Stimulated activated CD8-positive, alpha-beta memory T cell treated with anti-CD3 and anti-CD28 coated beads, Interleukin-2, amount 100 ng/mL, for 1 hour (primary cell): ENCODE measurements at regions not wholly inside any gene's neighbourhood (a gene's known extent, or its start where the extent isn't known, plus 50 kb on each side); places are given as distances from the start of the nearest gene placed in this dataset.
A peak's percentile ranks its signal among the peaks of the same experiment; 100 is the strongest.

ENCODE experiments used
- DNase-seq, 2 donors: peaks; one replicate each; pipeline ENCODE4 v3.0.0-alpha.2; 2020; ENCODE audit warnings: low read depth in 2 of 2

DNA sequence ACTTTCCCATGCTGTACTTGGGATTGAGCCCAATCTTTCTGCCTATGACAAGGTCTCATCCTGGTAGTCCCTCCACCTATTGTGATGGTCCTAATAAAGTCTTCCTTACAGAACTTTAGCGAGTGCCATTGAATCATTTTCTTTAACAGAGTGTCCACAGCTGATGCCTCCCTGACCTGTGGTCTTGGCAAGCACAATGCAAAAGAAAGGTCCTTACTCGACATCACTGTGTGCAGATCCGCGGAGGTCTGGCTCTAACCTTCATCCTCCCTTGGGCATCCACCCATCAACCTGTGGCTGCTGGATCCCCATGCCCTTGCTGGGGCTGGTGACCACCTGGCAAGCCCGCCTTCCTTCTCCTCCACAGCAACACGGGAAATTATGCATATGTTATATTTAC lies 1203.9 kb downstream of the TBC1D22A start:
- no peak for DNase-seq

DNA sequence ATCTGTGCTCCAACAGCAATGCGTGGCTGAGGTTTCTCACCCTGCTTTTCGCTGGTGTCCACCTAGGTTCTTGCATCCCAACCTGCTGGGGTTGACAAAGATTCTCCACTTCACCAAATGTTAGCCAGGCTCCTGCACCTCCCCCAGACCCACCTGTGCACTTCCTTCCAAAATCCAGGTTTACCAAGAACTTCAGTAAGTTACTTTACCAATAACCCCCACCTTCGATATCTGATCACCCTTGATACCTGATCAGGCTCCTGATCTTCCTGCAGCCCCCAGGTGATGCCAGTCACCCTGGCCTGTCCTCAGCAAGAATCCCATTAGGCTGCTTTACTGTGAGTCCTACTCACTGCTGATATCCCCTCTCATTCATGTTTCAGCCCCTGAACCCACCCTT lies 1203.4 kb downstream of the TBC1D22A start:
- DNase-seq = no peak

GRCh38 chr22:47965066-47965465 lies 1202.6 kb downstream of the TBC1D22A start:
- no peak for DNase-seq

- no peak for DNase-seq
Measured at GRCh38 chr22:47963660-47964059, 1201.2 kb downstream of the TBC1D22A start.

- DNase-seq = no peak
Measured at GRCh38 chr22:47957649-47958048, 1195.2 kb downstream of the TBC1D22A start.

DNA sequence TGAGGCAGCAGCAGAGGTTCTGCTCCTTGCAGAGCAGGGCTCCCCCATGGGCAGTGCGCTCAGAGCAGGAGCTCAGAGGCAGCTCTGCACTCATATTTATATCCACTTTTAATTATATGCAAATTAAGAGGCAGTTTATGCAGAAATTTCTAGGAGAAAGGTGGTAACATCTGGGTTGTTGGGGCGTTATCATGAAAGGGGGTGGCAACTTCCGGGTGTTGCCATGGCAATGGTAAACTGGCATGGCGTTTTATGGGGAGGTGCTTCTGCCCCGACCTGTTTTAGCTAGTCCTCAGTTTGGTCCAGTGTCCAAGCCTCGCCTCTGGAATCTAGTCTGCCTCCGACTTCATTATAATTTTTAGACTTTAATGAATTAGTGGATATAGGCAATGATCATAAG lies 1191.7 kb downstream of the TBC1D22A start:
- no peak for DNase-seq

DNA sequence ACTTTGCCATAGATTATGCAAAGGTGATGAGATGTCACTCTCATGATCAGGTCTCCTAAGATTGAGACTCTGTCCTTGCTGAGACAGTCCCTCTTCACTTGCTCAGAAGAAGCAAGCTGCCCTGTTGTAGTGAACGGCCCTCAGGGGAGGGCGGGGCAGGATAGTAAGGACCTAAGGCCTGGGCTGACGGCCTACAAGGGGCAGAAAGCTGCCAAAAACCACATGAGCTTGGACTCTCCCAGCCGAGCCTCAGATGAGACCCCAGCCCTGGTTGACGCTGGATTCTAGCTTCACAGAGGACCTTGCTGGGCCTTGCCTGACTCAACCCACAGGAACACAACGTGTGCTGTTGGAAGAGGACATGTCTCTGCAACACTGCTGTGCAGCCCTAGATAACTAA lies 1182.5 kb downstream of the TBC1D22A start:
- no peak for DNase-seq

- DNase-seq = no peak
Measured at GRCh38 chr22:47943729-47944700, 1181.6 kb downstream of the TBC1D22A start.

- DNase-seq = no peak
Measured at GRCh38 chr22:47940211-47940610, 1177.8 kb downstream of the TBC1D22A start.

DNA sequence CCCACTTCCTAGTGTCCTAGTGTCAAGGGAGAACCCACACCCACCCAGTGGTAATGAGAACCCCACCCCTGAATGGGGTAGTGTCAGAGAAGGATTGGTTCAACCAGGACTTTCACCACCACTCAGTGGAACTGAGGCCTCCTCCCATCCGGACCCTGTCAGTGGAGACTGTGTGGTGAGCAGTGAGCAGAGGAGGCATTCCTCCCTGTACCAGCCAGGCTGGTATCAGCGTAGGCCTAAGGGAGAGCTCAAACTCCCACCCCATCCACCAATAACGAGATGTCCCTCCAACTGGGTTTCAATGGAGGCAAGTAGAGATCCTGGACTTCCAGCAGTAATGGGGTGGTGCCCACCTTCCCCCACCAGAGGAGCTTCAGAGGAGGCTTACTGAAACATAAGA lies 1171.4 kb downstream of the TBC1D22A start:
- no peak for DNase-seq

- DNase-seq = no peak
Measured at GRCh38 chr22:47933226-47933625, 1170.8 kb downstream of the TBC1D22A start.

- no peak for DNase-seq
Measured at GRCh38 chr22:47929646-47930185, 1167.3 kb downstream of the TBC1D22A start.

DNA sequence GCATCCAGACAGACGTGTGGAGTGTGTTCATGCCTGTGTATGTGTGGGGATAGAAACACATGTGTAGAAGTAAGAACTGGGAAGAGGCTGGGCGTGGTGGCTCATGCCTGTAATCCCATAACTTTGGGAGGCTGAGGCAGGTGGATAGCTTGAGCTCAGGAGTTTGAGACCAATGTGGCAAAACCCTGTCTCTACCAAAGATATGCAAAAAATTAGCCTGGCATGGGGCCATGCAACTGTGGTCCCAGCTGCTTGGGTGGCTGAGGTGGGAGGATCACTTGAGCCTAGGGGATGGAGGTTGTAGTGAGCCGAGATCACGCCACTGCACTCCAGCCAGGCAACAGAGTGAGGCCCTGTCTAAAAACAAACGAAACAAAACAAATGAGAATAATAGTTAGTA lies 1166.6 kb downstream of the TBC1D22A start:
- no peak for DNase-seq

DNA sequence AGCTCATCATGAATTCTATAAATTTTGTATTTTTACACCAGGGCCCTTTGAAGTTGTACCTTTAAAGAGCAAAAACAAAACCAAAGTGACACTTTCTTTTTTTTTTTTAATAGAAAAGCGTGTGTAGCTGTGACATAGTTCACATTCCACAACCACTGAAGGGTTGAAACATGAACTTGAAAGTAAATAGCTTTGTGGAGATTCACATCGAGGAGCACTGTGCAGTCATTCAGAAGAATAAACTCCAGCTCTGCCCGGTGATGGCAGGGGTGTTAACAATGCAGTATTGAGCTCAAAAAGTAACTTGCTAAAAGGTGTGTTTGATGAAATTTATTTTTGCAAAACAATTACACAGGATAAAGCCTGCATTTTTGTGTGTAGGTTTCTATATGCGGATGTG lies 1166.2 kb downstream of the TBC1D22A start:
- DNase-seq = no peak

- no peak for DNase-seq
Measured at GRCh38 chr22:47927648-47928210, 1165.3 kb downstream of the TBC1D22A start.

- DNase-seq = no peak
Measured at GRCh38 chr22:47923011-47923427, 1160.6 kb downstream of the TBC1D22A start.

- DNase-seq = no peak
Measured at GRCh38 chr22:47921906-47922305, 1159.5 kb downstream of the TBC1D22A start.

DNA sequence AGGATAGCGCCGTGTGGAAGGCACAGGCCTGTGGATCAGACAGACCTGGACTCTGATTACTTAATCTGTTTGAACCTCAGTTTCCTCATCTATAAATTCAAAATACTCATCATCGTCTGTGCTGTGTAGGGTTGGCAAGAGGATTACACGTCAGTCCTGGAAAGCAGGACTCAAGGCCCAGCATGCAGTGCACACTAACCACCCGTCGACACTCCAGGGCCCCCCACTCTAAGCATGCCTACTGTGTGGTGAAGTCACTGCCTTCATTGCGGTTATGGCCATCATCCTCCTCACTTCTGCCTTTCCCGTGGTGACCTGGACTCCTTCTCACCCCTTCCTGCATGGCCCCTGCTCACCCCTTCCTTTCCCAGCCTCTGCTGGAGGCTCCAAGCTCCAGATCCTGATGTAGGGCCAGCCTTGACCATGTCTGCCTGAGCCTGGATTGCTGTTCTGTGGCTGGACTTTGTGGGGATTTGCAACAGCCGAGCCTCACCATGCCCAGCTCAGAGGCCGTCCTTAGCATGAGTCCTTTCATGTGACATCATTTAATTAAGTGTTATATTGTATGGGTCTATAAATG lies 1158.0 kb downstream of the TBC1D22A start:
- no peak for DNase-seq

GRCh38 chr22:47919893-47920292 lies 1157.4 kb downstream of the TBC1D22A start:
- no peak for DNase-seq

DNA sequence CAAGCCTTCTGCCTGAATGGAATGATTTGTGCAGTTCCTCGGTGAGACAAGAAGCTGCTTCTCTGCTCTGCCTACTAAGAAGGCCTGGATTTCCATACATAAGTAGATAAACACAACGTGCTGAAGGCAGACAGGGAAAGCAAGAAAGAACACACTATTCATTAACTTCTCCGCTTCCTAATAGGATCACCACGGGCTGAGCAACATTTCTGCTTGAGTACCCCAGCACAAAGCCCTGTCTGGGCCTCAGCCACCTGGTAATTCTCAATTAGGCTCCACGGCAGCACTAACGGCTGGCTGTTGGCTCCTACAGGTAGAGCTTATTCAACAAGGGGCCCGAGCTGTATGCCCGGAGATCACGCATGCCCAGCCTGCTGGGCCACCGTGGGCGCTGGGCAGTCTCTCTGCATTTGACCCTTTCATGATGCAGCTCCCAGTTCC lies 1156.6 kb downstream of the TBC1D22A start:
- no peak for DNase-seq

DNA sequence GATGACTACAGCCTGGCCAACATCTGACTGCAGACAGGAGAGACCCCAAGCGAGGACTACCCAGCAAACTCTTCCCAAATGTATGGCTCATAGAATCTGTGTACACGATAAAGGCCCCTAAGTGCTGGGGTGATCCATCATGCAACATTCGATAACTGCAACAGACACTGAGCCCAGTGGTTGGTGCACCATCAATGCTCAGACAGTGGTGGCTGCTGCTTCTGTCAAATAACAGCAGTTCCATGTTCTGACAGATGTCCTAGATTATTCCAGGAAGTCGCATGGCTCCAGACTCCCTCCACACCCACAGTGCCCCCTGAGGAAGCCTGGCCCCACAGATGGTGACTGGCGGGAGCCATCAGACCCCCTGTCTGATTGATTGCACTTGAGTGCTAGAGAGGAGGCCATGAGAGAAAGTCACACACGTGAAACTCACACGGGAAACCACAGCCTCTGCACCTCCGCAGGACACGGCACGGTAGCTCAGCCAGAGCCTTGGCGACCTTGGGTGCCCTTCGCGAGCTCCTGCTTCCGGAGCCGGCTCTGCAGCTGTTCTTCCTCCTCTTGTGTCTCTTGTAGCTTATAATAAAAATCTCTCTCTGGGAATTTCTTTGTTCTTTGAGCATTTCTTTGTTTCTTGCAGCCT lies 1155.9 kb downstream of the TBC1D22A start:
- peak in 1 of 2 donors; percentile 19 for DNase-seq
